H9 (cell line): ENCODE measurements at regions not wholly inside any gene's neighbourhood (a gene's known extent, or its start where the extent isn't known, plus 50 kb on each side); places are given as distances from the start of the nearest gene placed in this dataset.

Experiments used
- DNase-seq: peaks from one replicate; pipeline ENCODE4 v3.0.0-alpha.2; 2017
- H2AFZ ChIP-seq: one replicate; pipeline ENCODE4 v1.6.1; 2013; ENCODE audit warnings: mild to moderate bottlenecking, low read length, control low read depth, moderate library complexity
- H2AK5ac ChIP-seq: 2 replicates; pipeline ENCODE4 v1.6.1; 2013; ENCODE audit warnings: low read length, control low read depth, mixed read lengths; ENCODE audit not compliant: insufficient read length
- H2BK120ac ChIP-seq: one replicate; pipeline ENCODE4 v1.6.1; 2013; ENCODE audit warnings: low read depth, mild to moderate bottlenecking, low read length, control low read depth, inconsistent platforms; ENCODE audit not compliant: poor library complexity, severe bottlenecking
- H2BK12ac ChIP-seq: 2 replicates; pipeline ENCODE4 v1.6.1; 2013; ENCODE audit warnings: low read length, control low read depth, mixed read lengths, low read depth; ENCODE audit not compliant: insufficient read length
- H2BK15ac ChIP-seq: 2 replicates; pipeline ENCODE4 v1.6.1; 2013; ENCODE audit warnings: low read depth, low read length, control low read depth
- H2BK20ac ChIP-seq: one replicate; pipeline ENCODE4 v1.6.1; 2013; ENCODE audit warnings: low read depth, mild to moderate bottlenecking, low read length, control low read depth, inconsistent platforms; ENCODE audit not compliant: poor library complexity, severe bottlenecking
- H2BK5ac ChIP-seq: 2 replicates; pipeline ENCODE4 v1.6.1; 2013; ENCODE audit warnings: low read length, control low read depth, mixed read lengths; ENCODE audit not compliant: insufficient read length
- H3K14ac ChIP-seq: 2 replicates; pipeline ENCODE4 v1.6.1; 2013; ENCODE audit warnings: low read length, control low read depth; ENCODE audit not compliant: insufficient read depth
- H3K18ac ChIP-seq: 2 replicates; pipeline ENCODE4 v1.6.1; 2013; ENCODE audit warnings: low read depth, mild to moderate bottlenecking, mixed read lengths, low read length, control low read depth; ENCODE audit not compliant: insufficient read length
- H3K23ac ChIP-seq: 2 replicates; pipeline ENCODE4 v1.6.1; 2013; ENCODE audit warnings: low read length, control low read depth, mixed read lengths, low read depth; ENCODE audit not compliant: insufficient read length
- H3K23me2 ChIP-seq: 2 replicates; pipeline ENCODE4 v1.6.1; 2013; ENCODE audit warnings: low read depth, mild to moderate bottlenecking, mixed read lengths, low read length, control low read depth; ENCODE audit not compliant: insufficient read length, poor library complexity, severe bottlenecking
- H3K27ac ChIP-seq: 2 replicates; pipeline ENCODE4 v1.5.1; 2013; ENCODE audit warnings: low read length, control low read depth, mixed read lengths, low read depth; ENCODE audit not compliant: insufficient read length
- H3K27me3 ChIP-seq: 2 replicates; pipeline ENCODE4 v1.6.1; 2013; ENCODE audit warnings: low read length, control low read depth, inconsistent platforms; ENCODE audit not compliant: insufficient read depth
- H3K4ac ChIP-seq: 2 replicates; pipeline ENCODE4 v1.6.1; 2013; ENCODE audit warnings: low read depth, mild to moderate bottlenecking, control low read depth, inconsistent platforms, low read length, moderate library complexity
- H3K4me1 ChIP-seq: 2 replicates; pipeline ENCODE4 v1.6.1; 2013; ENCODE audit warnings: low read length, control low read depth, inconsistent platforms; ENCODE audit not compliant: insufficient read depth
- H3K4me2 ChIP-seq: 2 replicates; pipeline ENCODE4 v1.6.1; 2013; ENCODE audit warnings: low read length, control low read depth, mixed read lengths; ENCODE audit not compliant: insufficient read length, insufficient read depth
- H3K56ac ChIP-seq: 2 replicates; pipeline ENCODE4 v1.6.1; 2013; ENCODE audit warnings: low read depth, mild to moderate bottlenecking, mixed read lengths, low read length, control low read depth; ENCODE audit not compliant: insufficient read length
- H3K79me1 ChIP-seq: 2 replicates; pipeline ENCODE4 v1.6.1; 2013; ENCODE audit warnings: low read depth, mild to moderate bottlenecking, moderate library complexity, low read length, control low read depth, inconsistent platforms; ENCODE audit not compliant: insufficient read depth, poor library complexity, severe bottlenecking
- H3K79me2 ChIP-seq: 2 replicates; pipeline ENCODE4 v1.6.1; 2013; ENCODE audit warnings: low read length, control low read depth, inconsistent platforms; ENCODE audit not compliant: insufficient read depth
- H3K9ac ChIP-seq: 2 replicates; pipeline ENCODE4 v1.6.1; 2013; ENCODE audit warnings: low read length, control low read depth, mixed read lengths; ENCODE audit not compliant: insufficient read length; ENCODE audit errors: extremely low read depth
- H3K9me3 ChIP-seq: one replicate; pipeline ENCODE4 v1.6.1; 2013; ENCODE audit warnings: low read depth, low read length, inconsistent platforms; ENCODE audit not compliant: control insufficient read depth
- H3T11ph ChIP-seq: one replicate; pipeline ENCODE4 v1.6.1; 2013; ENCODE audit warnings: mild to moderate bottlenecking, low read length, control low read depth, inconsistent platforms
- H4K20me1 ChIP-seq: one replicate; pipeline ENCODE4 v1.6.1; 2013; ENCODE audit not compliant: control insufficient read depth, insufficient read length, insufficient read depth
- H4K5ac ChIP-seq: 2 replicates; pipeline ENCODE4 v1.6.1; 2013; ENCODE audit warnings: low read depth, mild to moderate bottlenecking, mixed read lengths, low read length, control low read depth; ENCODE audit not compliant: insufficient read length
- H4K8ac ChIP-seq: replicated peaks from 2 replicates; pipeline ENCODE4 v1.6.1; 2013; ENCODE audit warnings: low read length, control low read depth, mixed read lengths, low read depth; ENCODE audit not compliant: insufficient read length
- H4K91ac ChIP-seq: 2 replicates; pipeline ENCODE4 v1.6.1; 2013; ENCODE audit warnings: low read depth, mild to moderate bottlenecking, moderate library complexity, mixed read lengths, low read length, control low read depth; ENCODE audit not compliant: insufficient read length
- H3K27ac Mint-ChIP-seq, 3 experiments: 2 replicates in 2 of 3; 3 replicates in 1 of 3; pipeline ENCODE4 v1.8.0; 2020 to 2021; ENCODE audit warnings: mixed read lengths in 3 of 3, mild to moderate bottlenecking in 1 of 3, moderate library complexity in 1 of 3
- H3K27me3 Mint-ChIP-seq: 2 replicates; pipeline ENCODE4 v1.8.0; 2021; ENCODE audit warnings: low read depth, mild to moderate bottlenecking, moderate library complexity, mixed read lengths
- H3K36me3 Mint-ChIP-seq, 3 experiments: 2 replicates in 2 of 3; 3 replicates in 1 of 3; pipeline ENCODE4 v1.8.0; 2020 to 2021; ENCODE audit warnings: low read depth in 3 of 3, mixed read lengths in 3 of 3; ENCODE audit not compliant: insufficient read depth in 1 of 3
- H3K4me1 Mint-ChIP-seq, 2 experiments: 2 replicates each; pipeline ENCODE4 v1.8.0; 2020; ENCODE audit warnings: mixed read lengths in 2 of 2
- H3K4me3 Mint-ChIP-seq, 2 experiments: 2 replicates in 1 of 2; 3 replicates in 1 of 2; pipeline ENCODE4 v1.8.0; 2020 to 2021; ENCODE audit warnings: mild to moderate bottlenecking in 2 of 2, mixed read lengths in 2 of 2, moderate library complexity in 1 of 2
- H3K9me3 Mint-ChIP-seq, 2 experiments: 2 replicates in 1 of 2; 3 replicates in 1 of 2; pipeline ENCODE4 v1.8.0; 2020; ENCODE audit warnings: mild to moderate bottlenecking in 2 of 2, mixed read lengths in 2 of 2, moderate library complexity in 1 of 2
- CTCF ChIP-seq: fragments of 200-600 bp; sonication (generic); conservative IDR thresholded peaks from 3 replicates; pipeline ENCODE4 v1.8.0; 2021; ENCODE audit warnings: antibody characterized with exemption, mild to moderate bottlenecking
- WGBS: extraction: QIAGEN DNeasy Blood & Tissue Kit; methylation state at CpG from one replicate; pipeline ENCODE4 v1.1.7; 2013; ENCODE audit warnings: missing lambda C conversion rate, low lambda C conversion rate, mixed read lengths; ENCODE audit not compliant: insufficient read length; ENCODE audit errors: extremely low coverage; 5-methylcytosine and 5-hydroxymethylcytosine counted together

- no peak overlapping the region for H2BK5ac ChIP-seq
Observed at GRCh38 chr9:638152-638551, 203.3 kb upstream of the DMRT1 start.

More at GRCh38 chr9:638152-638551, 203.3 kb upstream of the DMRT1 start:
- Histone ChIP-seq H3K18ac (no peak overlapping the region), H3K9ac (no peak overlapping the region), H3K4ac (no peak overlapping the region), H3K79me2 (no peaks in the 10 kb centered on the region), H2BK120ac (no peak overlapping the region), H2BK20ac (no peak overlapping the region), H2BK12ac (no peak overlapping the region), H3K23me2 (no peaks in the 10 kb centered on the region), H2AFZ (no peak overlapping the region), H3K14ac (no peak overlapping the region), H3K79me1 (no peaks in the 10 kb centered on the region), H3K4me1 (no peaks in the 10 kb centered on the region), H3K9me3 (peaks cover 5% of the 10 kb centered on the region), H3K23ac (no peak overlapping the region), H3K27me3 (no peaks in the 10 kb centered on the region), H4K8ac (no peak overlapping the region), H3K56ac (no peak overlapping the region), H3K27ac (no peak overlapping the region), H4K20me1 (no peaks in the 10 kb centered on the region), H4K91ac (no peak overlapping the region), H4K5ac (no peak overlapping the region), H2AK5ac (no peak overlapping the region), H2BK15ac (no peak overlapping the region), H3K4me2 (no peak overlapping the region), H3T11ph (no peak overlapping the region)
- Mint-ChIP-seq H3K4me3 (no peak overlapping the region), H3K27me3 (no peaks in the 10 kb centered on the region), H3K4me1 (peaks cover 0 to 4% of the 10 kb centered on the region in 2 experiments; a peak in 1 of 4 replicates), H3K27ac (no peak overlapping the region), H3K9me3 (peaks cover 8 to 13% of the 10 kb centered on the region in 2 experiments; a peak in 4 of 5 replicates), H3K36me3 (peaks cover 6 to 12% (median 9%) of the 10 kb centered on the region in 3 experiments; a peak in 6 of 7 replicates)
- no CpG with 5 or more reads among the region's 3 CpGs for WGBS
- no peak for DNase-seq
- TF ChIP-seq CTCF: no peak
